ENCODE measurements at regions not wholly inside any gene's neighbourhood (a gene's known extent, or its start where the extent isn't known, plus 50 kb on each side); places are given as distances from the start of the nearest gene placed in this dataset.

DNA sequence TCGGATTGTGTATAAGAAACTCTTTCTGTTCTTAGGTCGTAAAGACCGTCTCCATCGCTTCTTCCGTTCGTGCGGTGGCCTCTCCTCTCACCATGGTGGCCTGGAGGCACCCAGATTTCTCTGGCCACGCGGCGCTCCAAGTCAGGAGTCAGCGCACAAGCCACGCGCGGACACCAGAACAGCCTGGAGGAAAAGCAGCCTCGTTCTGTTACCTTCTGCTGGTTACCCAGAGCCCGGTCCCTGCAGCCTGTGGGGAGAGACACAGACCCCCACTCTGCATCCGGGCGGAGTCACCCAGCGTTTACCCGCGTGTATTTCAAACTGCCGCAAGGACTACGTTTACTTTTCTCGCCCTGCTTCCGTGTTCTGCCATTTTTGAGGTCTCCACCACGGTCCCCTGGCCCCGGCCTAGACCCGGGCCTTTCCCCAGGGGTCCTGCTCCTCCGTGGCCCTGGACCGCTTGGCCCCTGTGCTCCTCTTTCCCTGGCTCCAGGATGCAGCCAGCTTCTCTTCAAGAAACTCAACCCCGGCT lies 776.1 kb downstream of the BRD1 start:
- DNase-seq = no peak

DNA sequence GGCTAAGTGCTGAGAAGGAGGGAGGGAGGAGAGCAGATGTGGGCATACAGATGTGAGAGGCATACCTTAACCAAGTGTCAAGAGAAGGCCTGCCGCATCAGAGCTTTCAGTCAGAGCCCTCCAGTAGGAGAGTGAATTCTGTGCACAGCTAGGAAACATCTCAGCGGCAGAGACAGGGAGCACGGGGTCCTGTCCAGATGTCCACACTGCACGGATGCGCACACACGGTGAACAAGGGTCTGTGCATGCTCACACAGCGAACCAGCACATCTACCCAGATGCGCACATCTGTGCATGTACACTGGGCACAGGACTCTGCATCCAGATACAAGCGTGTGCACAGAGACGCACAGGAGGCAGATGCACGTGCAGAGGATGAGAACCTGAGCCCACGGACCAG lies 778.0 kb downstream of the BRD1 start:
- DNase-seq = no peak

GRCh38 chr22:49048591-49048990 lies 779.1 kb downstream of the BRD1 start:
- DNase-seq = no peak

- no peak for DNase-seq
These were observed 780.2 kb downstream of the BRD1 start for GRCh38 chr22:49047447-49047846.

- no peak for DNase-seq
These were observed 780.9 kb downstream of the BRD1 start for GRCh38 chr22:49046546-49047361.

DNA sequence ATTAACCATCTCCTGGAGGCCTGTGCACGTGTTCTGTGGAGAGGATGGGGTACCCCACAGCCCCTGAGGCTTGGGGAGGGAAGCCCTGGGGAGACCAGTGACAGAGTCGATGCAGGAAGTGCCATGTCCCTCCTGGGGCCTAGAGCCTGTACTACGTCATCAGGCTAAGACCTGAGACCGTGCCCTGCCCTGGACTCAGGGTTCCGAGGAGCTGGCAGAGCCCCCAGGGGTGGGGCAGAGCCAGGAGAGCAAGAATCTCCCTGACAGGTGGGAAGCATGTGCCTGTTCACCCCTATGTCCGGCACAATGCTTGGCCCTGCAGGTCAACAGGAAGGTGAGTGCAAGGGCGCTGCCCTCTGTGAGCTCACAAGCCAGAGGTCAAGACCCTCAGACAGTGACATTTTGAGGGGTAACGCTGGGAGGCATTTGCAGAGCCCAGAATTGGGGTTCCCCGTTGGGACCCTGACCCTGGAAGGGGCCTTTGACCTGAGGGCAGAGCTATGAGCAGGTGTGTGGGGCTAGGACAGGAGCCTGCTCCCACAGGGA lies 781.6 kb downstream of the BRD1 start:
- no peak for DNase-seq

DNA sequence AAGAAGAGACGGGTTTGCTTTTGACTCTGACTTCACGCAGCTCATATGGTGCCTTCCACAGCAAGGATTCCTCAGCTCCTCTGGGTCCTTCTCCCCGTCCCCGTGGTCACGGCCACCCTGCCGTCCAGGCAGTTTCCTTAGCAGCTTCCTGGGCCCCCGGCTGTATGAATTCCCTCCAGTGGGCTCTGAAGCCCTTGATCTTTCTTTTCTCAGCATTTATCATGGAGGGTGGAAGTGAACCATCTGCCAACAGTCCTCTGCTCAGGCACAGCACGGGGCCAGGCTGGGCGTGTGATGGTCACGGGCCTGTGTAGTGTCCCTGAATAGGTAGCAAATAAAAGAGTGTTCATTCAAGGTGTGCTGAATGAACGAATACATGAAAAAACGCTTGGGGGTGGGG lies 782.4 kb downstream of the BRD1 start:
- DNase-seq = no peak

DNA sequence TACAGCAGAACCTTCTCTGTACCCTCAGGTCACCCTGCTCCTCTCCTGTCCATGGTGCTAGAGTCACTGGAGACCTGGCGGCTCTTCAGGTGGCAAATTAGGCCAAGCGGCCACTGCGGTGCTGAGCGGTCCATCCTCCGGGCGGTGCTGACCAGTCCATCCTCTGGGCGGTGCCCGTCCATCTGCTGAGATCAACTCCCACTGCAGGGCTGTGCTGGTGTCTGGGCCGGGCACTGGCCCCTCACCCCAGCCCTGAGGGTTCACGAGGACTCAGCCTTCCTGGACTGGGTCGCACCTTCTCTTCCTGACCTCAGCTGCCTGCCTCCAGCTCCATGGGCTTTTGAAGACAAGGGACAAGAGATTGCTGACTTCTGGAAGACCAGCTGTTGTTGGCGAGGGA lies 782.9 kb downstream of the BRD1 start:
- no peak for DNase-seq

- DNase-seq = no peak
These were observed 783.6 kb downstream of the BRD1 start for GRCh38 chr22:49044091-49044490.

DNA sequence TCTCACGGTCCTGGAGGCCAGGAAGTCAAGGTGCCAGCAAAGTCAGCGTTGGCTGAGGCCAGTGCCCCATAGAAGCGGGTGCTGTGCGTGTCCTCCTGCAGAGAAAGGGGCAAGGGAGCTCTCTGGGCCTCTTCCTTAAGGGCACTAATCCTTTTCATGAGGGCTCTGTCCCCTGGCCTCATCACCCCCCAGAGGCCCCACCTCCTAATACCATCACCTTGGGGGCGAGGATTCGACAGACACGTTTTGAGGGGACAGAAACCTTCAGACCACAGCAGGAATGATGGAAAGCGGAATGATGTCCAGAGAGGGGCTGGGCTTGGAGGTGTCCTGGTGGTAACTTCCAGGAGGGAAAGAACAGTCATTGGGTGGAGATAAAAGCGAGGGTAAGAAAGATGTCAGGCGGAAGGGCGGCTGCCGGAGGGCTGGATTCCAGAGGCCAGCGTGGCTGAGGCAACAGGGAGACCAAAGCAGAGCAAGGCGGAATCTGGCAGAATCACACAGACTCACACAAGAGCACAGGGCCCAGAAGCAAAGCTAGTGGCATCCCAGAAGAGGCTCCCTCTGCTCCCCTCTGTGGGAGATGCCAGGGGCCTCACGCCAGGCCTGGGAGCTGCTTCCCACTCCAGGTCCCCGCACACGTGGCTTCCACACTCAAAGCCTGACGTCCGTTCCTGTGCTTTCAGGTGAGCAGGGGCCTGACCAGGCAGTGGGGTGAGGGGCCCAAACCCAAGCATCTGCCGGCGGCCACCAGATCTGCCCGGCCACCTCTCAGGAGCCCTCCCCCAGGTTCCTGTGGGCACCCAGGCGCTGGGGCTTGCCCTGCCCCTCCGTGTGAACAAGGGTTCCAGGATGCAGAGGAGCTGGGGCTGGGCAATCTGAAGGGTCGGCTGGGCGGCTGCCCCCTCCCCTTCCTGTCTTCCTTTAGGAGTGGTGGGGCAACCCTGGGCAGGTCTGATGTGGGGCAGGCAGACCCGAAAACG lies 784.5 kb downstream of the BRD1 start:
- DNase-seq = no peak

DNA sequence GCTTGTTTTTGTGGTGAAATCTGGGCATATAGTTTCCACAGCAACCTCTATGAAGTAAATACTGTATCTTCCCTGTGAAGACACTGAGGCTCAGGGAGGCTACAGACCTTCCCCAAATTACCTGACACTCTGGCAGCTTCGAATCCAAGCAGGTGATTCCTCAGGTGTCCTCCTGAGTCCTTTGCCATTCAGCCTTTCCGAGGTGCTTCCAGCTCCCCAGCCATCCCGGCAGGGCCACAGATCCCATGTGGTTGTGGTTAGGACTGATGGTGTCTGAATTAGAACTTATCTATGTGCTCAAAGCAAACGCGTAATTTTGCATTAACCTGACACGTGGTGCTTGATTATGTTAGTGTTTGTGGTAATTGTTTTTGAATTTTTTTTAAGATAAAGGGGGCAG lies 785.6 kb downstream of the BRD1 start:
- DNase-seq = no peak

DNA sequence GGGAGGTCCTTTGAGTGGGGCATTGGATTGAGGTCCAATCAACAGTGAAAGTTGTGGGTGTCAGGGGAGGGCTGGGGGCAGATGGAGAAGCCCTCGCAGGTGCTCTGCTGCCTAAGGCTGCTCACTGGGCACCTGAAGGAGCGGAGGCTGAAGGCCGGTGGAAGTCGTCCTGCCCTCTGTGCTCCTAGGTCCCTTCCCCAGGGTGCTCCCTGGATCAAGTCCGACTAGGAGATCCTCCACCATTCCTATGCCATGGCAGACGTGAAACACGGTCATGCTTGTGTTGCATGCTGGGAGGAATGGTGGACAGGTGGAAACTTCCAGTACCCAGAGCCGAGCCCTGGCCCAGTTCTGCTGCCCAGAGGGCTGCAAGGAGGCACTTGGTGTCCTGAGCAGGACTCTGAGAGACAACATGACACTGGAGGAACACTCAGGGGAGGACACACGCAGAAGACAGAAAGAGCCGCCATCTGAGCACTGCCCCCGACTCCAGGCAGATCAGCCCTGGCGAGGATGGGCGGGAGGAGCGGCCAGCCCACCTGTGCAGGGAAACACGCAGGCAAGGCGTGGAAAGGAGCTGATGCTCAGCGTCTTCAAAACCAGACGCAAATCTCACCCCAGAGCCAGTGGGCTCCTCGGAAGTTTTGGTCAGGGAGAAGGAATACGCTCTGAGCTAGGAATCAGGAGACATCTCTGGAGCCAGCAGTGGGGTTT lies 786.8 kb downstream of the BRD1 start:
- DNase-seq = no peak

GRCh38 chr22:49040111-49040510 lies 787.6 kb downstream of the BRD1 start:
- no peak for DNase-seq

GRCh38 chr22:49039625-49040024 lies 788.0 kb downstream of the BRD1 start:
- no peak for DNase-seq

GRCh38 chr22:49037701-49038245 lies 789.9 kb downstream of the BRD1 start:
- no peak for DNase-seq

DNA sequence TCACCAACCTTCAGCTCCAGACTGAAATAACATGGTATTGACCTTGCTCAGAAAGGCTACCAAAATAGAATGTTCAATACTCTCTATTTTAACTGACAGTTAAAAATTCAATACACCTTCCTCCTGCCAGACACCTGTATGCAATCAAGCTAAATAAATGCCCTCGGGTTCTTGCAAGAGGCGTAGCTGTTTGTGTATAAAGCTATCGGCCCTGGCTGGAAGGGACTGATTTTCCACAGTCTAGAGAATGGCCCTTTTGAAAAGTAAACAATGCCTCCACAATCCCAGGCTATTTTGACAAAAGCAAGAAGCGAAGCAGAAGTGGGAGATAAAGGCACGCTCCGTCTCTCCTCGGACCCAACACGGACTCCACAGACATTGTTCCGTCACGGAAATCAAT lies 791.2 kb downstream of the BRD1 start:
- DNase-seq = no peak

DNA sequence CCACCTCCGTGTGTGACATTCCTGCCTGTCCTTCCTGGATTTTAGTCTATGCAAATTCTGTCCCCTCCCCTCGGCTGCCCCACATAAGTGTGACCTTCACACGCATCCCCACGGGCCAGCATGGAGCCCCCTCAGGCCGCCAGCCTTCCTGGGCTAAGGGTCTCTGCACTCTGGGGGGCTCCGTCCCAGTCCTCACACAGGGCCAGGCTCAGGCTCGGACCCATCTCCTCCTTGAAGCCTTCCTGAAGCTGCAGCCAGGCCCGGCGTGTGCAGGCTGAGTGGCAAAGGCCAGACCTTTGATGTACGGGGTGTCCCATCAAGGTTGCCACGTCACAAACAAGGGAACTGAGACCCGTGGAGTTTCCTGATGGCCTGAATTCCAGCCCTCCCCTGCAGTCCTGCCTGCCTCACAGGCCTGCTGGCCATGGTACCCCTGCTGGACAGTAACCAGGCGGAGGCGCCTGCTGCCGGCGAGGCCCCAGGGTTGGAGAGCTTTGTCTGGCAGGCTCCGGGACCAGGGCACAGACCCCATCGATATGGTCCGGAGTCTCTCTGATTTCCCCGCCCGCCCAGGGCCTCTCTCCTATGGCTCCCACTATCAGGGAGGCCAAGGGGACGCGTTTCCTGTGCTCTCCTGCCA lies 791.7 kb downstream of the BRD1 start:
- DNase-seq = no peak

DNA sequence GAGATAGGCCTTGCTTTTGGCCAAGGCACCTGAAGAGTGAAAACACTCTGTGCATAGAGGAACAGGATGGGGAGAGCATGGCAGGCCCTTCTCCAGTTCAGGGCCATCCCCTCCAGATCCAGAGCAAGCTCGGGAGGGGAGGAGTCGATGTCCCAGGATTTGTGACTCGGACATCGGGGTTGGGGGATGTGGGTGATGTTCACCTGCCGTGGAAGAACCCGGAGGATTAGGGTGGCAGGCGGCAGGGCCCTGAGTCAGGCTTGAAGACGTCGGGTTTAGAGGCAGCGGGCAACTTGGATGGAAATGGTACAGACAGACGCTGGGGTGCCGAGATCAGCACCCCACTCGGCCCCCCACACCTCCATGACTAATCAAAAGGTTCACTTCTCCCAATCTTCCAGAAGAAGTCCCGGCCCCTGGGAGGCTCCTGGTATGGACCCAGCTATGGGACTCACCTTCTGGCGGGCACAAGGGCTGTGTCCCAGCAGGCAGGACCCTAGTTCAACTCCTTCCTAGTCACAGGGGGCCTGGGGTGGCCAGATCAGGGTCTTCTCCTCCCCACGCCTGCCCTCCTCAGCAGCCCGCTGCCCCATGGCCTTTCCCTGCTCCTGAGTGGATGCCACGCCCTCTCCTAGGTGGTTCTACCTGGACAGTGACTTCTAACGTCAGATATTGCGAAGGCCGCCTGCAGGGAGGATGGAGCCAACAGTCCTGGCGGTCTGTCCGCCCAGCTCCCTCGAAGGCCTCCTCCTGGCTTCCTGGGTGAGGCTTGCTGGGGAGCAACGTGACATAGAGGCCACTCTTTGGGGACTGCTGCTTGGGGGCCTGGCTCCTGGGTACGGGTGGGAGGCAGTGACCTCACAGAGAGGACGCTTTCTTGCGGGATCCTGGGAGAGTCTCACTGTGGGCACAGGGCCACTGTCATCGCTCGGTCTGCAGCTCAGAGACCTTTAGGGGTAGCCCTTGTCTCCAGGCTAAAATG lies 792.5 kb downstream of the BRD1 start:
- no peak for DNase-seq

DNA sequence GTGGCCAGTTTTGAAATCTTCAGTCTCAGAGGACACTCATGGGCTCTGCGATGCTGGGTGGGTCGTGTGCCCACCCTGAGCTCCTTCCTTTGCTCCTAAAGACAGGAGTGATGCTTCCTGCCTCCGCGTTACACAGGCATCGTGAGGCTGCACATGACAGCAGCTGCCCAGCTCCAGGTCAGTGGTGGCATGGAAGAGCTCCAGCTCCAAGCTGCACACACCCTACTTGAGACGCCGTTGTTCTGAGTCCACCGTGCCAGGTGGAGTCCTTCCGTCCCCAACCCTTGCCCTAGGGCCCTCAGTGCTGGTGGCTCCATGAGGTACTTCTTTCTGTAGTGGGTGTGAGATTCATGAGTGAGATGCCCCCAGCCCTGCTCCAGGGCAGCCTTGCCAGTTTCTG lies 794.1 kb downstream of the BRD1 start:
- DNase-seq = no peak

DNA sequence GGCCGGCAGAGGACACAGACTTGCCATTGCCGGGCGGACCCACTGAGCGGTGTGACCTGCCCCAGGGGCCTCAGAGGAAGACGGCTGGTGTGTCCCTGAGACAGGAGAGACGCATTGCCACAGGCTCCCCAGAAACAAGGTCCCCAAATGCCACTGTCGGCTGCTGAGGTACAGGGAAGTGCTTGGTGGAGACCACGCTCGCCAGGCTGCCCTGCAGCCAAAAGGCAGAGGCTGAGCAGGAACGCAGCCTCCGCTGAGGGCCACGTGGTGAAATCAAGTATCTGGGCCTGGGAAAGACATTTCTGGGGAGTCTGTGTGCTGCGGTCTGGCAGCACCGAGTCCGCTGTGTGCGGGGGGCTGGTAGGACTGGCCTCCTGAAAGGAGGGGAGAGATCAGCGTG lies 794.9 kb downstream of the BRD1 start:
- no peak for DNase-seq
